ENCODE measurements at regions not wholly inside any gene's neighbourhood (a gene's known extent, or its start where the extent isn't known, plus 50 kb on each side); places are given as distances from the start of the nearest gene placed in this dataset.
"Not testable (repeated sequence)": the region's sequence is repeated elsewhere in the genome, so short reads cannot be mapped to it uniquely, and the experiment has no call there.

DNA sequence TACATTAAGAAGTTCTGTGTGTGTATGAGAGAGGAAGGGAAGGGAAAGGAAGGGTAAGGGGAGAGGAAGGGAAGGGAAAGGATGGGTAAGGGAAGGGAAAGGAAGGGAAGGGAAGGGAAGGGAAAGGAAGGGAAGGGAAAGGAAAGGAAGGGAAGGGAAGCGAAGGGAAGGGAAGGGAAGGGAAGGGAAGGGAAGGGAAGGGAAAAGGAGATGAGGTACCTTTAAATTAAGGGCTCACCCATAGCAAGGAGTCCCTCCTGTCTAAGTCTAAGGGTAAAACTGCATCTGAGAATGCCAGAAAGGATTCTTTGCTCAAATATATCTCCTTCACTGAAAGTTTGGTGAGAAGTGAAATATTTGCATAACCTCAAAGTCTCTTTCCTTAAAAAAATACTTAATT is 572.1 kb upstream of the ADAMTS9 start:
- in situ Hi-C loops (cut with MboI; ENCODE audit: low pct_unique_long_range_greater_than_20kb in 2 of 9, low sequenced_read_pairs in 9 of 9, unreplicated experiment in 9 of 9) = no loop called here
- Histone ChIP-seq H3K4me3 (no peak overlapping the region), H3K4me1 (replicated peaks in 1 of 2) (no peaks in the 10 kb centered on the region), H3K27ac (no peak overlapping the region)
- ATAC-seq (replicated peaks in 6 of 8) = no peak
- no CpG with 5 or more reads among the region's 1 CpG for WGBS, 10 experiments

DNA sequence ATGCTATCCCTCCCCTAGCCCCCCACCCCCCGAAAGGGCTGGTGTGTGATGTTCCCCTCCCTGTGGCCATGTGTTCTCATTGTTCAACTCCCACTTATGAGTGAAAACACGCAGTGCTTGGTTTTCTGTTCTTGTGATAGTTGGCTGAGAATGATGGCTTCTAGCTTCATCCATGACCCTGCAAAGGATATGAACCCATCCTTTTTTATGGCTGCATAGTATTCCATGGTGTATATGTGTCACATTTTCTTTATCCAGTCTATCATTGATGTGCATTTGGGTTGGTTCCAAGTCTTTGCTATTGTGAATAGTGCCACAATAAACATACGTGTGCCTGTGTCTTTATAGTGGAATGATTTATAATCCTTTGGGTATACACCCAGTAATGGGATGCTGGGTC is 565.1 kb upstream of the ADAMTS9 start:
- WGBS, 10 experiments = 37 to 100% (median 94%) methylated on average over 2 of the region's 3 CpGs; no CpG with 5 or more reads in 7 of the 10 experiments

DNA sequence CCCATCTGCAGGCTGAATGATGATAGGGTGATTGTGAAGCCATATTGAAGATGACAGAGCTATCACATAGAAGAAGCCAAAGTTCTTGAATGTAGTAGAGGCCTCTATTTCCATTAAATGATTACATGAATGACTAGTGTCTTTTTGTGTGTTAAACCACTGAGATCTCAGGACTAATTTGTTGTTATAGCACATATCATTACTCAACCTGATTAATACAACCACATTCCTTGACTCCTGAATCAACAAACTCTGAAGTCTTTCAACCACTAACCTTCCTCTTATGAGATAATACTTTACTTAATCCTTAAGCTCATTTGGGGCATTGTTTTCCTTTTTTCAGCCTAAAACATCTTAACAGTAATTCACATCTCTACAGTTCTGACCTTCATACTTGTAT is 564.5 kb upstream of the ADAMTS9 start:
- Histone ChIP-seq H3K4me1 (replicated peaks in 1 of 2) (peaks cover 0 to 2% of the 10 kb centered on the region in 2 donors), H3K4me3 (no peak overlapping the region), H3K27ac (no peak overlapping the region)
- in situ Hi-C loops (cut with MboI; ENCODE audit: low pct_unique_long_range_greater_than_20kb in 2 of 9, low sequenced_read_pairs in 9 of 9, unreplicated experiment in 9 of 9) = no loop called here
- no peak for ATAC-seq (replicated peaks in 6 of 8)

More for the DNA sequence above, 565.1 kb upstream of the ADAMTS9 start:
- in situ Hi-C loops (cut with MboI; ENCODE audit: low pct_unique_long_range_greater_than_20kb in 2 of 9, low sequenced_read_pairs in 9 of 9, unreplicated experiment in 9 of 9); H3K27ac ChIP-seq; ATAC-seq (replicated peaks in 6 of 8); H3K4me1 ChIP-seq (replicated peaks in 1 of 2); H3K4me3 ChIP-seq: not testable (repeated sequence)

DNA sequence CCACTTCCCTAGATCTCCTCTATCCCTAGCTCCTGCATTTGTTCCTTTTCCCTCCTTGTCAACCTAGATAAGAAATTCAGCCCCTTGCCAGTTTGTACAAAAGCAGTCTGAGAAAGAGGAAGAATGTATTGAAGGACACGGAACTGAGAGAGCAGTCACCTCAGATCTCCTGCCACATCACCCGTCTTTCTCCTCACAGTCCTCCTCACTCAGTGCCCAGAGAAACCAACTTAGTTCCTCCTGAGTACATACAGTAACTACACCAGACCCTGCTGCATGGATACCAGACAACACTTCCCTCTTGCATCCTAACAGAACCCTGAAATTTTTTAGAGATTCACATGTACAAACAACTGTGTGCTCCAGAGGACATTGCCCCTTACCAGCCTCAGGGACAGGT is 563.6 kb upstream of the ADAMTS9 start:
- WGBS, 10 experiments = 20 to 100% (median 62%) methylated on average over 1 to 2 of the region's 2 CpGs; no CpG with 5 or more reads in 4 of the 10 experiments

DNA sequence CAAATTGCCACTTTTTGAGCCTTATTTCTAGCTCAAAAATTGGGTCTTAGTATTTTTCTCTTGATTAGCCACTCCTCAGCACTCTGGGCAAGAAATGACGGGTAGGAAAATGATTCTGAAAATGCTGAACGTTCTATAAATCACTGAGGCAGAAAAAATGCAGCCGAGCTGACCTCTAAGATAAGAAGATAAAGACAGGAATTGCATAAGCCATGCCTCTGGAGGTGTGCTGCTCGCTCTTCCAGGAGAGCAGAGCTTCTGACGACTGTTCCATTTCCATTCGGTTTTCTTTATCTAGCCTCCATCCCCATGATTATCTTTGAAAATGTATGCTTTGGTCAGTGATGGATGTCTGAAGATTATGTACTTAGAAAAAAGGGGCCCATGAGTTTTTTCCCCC is 558.8 kb upstream of the ADAMTS9 start:
- Histone ChIP-seq H3K4me1 (replicated peaks in 1 of 2) (peaks cover 5 to 15% of the 10 kb centered on the region in 2 donors), H3K4me3 (no peak overlapping the region), H3K27ac (no peak overlapping the region)
- in situ Hi-C loops (cut with MboI; ENCODE audit: low pct_unique_long_range_greater_than_20kb in 2 of 9, low sequenced_read_pairs in 9 of 9, unreplicated experiment in 9 of 9) = loop anchor here in 2 of 9 experiments (25.0 kb wide), 1 partner anchor 709 kb away; no protein-coding TSS in a partner anchor
- WGBS, 10 experiments = 21 to 85% (median 65%) methylated on average over 2 to 6 of the region's 6 CpGs; no CpG with 5 or more reads in 2 of the 10 experiments
- peak in 3 of 8 experiments; percentile 27 to 32 (median 31) for ATAC-seq (replicated peaks in 6 of 8)

More for the DNA sequence above, 563.6 kb upstream of the ADAMTS9 start:
- Histone ChIP-seq H3K4me3 (no peak overlapping the region), H3K4me1 (replicated peaks in 1 of 2) (peaks cover 4 to 8% of the 10 kb centered on the region in 2 donors), H3K27ac (no peak overlapping the region)
- in situ Hi-C loops (cut with MboI; ENCODE audit: low pct_unique_long_range_greater_than_20kb in 2 of 9, low sequenced_read_pairs in 9 of 9, unreplicated experiment in 9 of 9) = no loop called here
- no peak for ATAC-seq (replicated peaks in 6 of 8)

DNA sequence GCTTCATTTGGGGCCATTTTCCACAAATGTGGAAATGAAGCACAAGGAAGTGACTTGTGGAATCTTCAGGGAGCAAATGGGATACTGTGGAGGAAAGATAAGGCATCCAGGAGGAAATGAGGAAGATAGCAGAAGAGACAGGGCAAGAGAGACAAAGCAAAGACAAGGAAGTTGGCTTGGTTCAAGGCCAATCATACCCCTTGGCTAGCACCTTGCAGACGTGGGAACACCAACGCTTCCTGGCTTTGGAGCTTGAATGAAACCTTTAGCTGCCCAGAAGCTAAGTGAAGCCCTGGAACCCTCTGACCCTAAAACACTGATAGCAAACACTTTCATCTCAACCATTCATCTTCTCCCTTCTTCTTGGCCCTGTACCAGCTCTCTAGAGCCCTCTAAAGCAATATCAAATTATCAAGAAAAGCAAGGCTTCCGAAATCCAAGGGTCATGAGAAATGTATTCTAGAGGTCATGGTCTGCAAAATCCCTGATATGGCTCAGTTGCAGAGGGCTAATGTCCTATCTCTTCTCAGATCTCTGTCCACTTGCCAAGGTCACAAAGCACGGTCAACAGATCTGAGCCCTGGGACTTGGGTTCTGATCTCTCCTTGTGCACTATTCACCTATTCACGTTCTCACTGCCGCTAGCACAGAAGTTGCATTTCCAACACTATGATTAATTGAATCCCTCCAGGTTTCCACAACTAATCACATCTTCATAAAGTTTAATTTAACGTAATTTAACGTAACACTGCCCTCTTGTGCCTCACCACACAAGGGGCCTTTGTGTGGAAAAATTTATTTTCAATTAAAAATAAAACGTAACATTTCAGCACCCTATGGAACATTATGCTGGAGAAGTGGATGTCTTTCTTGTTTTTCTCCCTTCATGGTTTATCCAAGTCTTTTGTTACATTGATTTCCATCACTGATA is 557.6 kb upstream of the ADAMTS9 start:
- WGBS, 10 experiments = 17 to 100% (median 84%) methylated on average over 2 to 9 of the region's 9 CpGs
- H3K4me3 ChIP-seq = no peak overlapping the region
- in situ Hi-C loops (cut with MboI; ENCODE audit: low pct_unique_long_range_greater_than_20kb in 2 of 9, low sequenced_read_pairs in 9 of 9, unreplicated experiment in 9 of 9) = loop anchor here in 2 of 9 experiments (25.0 kb wide), 1 partner anchor 708 kb away; no protein-coding TSS in a partner anchor
- H3K4me1 ChIP-seq (replicated peaks in 1 of 2) = peaks cover 5 to 15% of the 10 kb centered on the region in 2 donors
- ATAC-seq (replicated peaks in 6 of 8) = peak in 3 of 8 experiments; percentile 41 to 65 (median 48)
- no peak overlapping the region for H3K27ac ChIP-seq

DNA sequence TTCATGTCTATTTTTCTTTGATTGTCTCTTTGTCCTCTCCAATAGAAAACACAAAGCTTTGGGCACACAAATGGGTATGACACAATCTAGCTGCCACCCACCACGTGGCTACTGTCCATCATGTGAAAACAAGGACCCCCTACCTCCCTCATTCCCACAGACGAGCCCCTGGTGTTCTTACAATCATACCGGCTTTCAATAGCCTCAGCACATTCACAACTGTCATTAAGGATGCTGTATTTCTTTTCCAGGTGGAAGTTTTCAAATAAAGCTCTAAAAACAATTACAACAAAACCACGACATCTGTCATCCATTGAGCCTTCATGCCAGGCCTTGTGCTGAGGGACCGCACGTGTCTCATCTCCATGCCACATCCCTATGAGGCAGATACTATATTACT is 552.6 kb upstream of the ADAMTS9 start:
- peak in 1 of 8 experiments; percentile 15 for ATAC-seq (replicated peaks in 6 of 8)
- no peak overlapping the region for H3K27ac ChIP-seq
- no peaks in the 10 kb centered on the region for H3K4me1 ChIP-seq (replicated peaks in 1 of 2)
- in situ Hi-C loops (cut with MboI; ENCODE audit: low pct_unique_long_range_greater_than_20kb in 2 of 9, low sequenced_read_pairs in 9 of 9, unreplicated experiment in 9 of 9) = loop anchor here in 2 of 9 experiments (25.0 kb wide), 1 partner anchor 703 kb away; no protein-coding TSS in a partner anchor
- WGBS, 10 experiments = 8 to 84% (median 59%) methylated on average over 2 to 6 of the region's 6 CpGs
- no peak overlapping the region for H3K4me3 ChIP-seq

DNA sequence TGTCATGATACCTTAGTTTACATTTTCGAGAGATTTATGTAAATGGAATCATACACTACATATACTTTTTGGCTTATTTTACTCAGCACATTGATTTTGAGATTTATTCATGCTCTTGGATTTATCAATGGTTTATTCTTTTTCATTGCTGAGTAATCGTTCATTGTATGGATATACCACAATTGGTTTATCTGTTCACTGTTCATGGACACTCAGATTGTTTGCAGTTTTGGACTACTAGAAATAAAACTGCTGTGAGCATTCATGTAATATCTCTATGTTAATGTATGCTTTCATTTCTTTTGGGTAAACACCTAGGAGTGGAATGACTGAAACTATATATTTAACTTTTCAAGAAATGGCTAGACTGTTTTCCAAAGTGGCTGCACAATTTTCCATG is 550.9 kb upstream of the ADAMTS9 start:
- no peak for ATAC-seq (replicated peaks in 6 of 8)
- no peak overlapping the region for H3K4me3 ChIP-seq
- in situ Hi-C loops (cut with MboI; ENCODE audit: low pct_unique_long_range_greater_than_20kb in 2 of 9, low sequenced_read_pairs in 9 of 9, unreplicated experiment in 9 of 9) = loop anchor here in 2 of 9 experiments (25.0 kb wide), 1 partner anchor 701 kb away; no protein-coding TSS in a partner anchor
- H3K4me1 ChIP-seq (replicated peaks in 1 of 2) = no peaks in the 10 kb centered on the region
- WGBS, 10 experiments = 10 to 100% (median 71%) methylated on average over 1 to 2 of the region's 2 CpGs
- H3K27ac ChIP-seq = no peak overlapping the region

DNA sequence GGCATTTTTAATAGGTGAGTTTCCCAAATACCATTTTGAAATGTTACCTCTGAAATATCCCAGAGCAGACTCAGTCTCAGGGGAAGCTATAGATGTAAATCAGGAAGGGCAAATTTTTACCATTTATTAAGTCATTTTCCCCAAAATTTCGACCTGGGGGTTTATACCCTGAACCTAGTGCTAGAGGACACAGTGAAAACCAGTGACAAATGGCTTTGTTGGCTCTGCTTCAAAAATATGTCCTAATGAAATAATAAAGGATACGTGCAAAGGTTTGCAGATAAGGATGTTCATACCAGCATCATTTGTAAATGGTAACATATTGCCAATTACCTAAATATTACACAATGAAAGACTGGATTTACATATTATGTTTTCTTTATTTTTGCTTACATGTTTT is 546.7 kb upstream of the ADAMTS9 start:
- H3K27ac ChIP-seq = no peak overlapping the region
- in situ Hi-C loops (cut with MboI; ENCODE audit: low pct_unique_long_range_greater_than_20kb in 2 of 9, low sequenced_read_pairs in 9 of 9, unreplicated experiment in 9 of 9) = loop anchor here in 2 of 9 experiments (25.0 kb wide), 1 partner anchor 697 kb away; no protein-coding TSS in a partner anchor
- no peak overlapping the region for H3K4me3 ChIP-seq
- no peak for ATAC-seq (replicated peaks in 6 of 8)
- WGBS, 10 experiments = 4 to 100% (median 55%) methylated on average over 1 to 2 of the region's 2 CpGs; no CpG with 5 or more reads in 2 of the 10 experiments
- H3K4me1 ChIP-seq (replicated peaks in 1 of 2) = peaks cover 20 to 26% of the 10 kb centered on the region in 2 donors

DNA sequence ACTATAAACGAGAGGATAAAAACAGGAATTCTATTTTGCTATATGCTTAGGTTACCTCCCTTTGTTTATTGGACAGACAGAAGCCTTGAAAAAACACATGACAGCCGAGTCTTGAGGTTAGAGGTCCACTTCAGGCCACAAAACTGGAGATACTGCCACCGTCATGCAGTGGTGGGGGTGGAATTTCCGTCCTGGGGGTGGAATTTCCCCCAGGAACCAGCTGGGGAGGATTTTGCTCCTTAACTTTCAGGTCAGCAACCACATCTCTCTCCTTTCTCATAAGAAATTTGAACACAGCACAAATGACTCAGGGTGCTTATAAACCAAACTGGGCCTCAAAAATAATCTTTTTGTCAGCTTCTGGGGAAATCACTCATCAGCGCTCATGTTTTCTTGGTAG is 545.8 kb upstream of the ADAMTS9 start:
- 65 to 100% (median 85%) methylated on average over 1 to 5 of the region's 5 CpGs for WGBS, 10 experiments
- H3K27ac ChIP-seq = no peak overlapping the region
- no peak overlapping the region for H3K4me3 ChIP-seq
- peaks cover 20 to 32% of the 10 kb centered on the region in 2 donors for H3K4me1 ChIP-seq (replicated peaks in 1 of 2)
- no peak for ATAC-seq (replicated peaks in 6 of 8)
- in situ Hi-C loops (cut with MboI; ENCODE audit: low pct_unique_long_range_greater_than_20kb in 2 of 9, low sequenced_read_pairs in 9 of 9, unreplicated experiment in 9 of 9) = loop anchor here in 2 of 9 experiments (25.0 kb wide), 1 partner anchor 696 kb away; no protein-coding TSS in a partner anchor

DNA sequence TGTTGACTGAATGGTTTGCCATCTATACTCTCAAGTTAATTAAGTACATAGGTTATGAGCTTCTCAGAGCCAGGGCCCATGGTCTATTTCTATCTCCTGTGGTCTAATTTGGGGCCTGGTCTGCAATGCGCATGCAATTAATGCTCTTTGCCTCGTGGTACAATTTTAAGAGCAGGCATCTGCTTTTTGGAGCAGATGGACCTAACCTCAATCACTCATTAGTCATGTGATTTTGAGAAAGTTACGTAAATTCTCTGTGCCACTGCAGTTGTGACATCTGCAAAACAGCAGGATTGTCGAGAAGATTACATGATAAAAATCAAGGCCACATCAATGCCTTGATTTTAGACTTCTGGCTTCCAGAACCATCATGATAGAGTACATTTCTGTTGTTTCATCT is 543.7 kb upstream of the ADAMTS9 start:
- peak overlapping the region in 1 of 2 donors; percentile 17 for H3K27ac ChIP-seq
- H3K4me3 ChIP-seq = no peak overlapping the region
- in situ Hi-C loops (cut with MboI; ENCODE audit: low pct_unique_long_range_greater_than_20kb in 2 of 9, low sequenced_read_pairs in 9 of 9, unreplicated experiment in 9 of 9) = loop anchor here in 2 of 9 experiments (25.0 kb wide), 1 partner anchor 694 kb away; no protein-coding TSS in a partner anchor
- ATAC-seq (replicated peaks in 6 of 8) = peak in 2 of 8 experiments; percentile 7 to 10
- 33 to 100% (median 57%) methylated on average over 1 to 4 of the region's 4 CpGs; no CpG with 5 or more reads in 3 of the 10 experiments for WGBS, 10 experiments
- peaks cover 20 to 33% of the 10 kb centered on the region in 2 donors for H3K4me1 ChIP-seq (replicated peaks in 1 of 2)

DNA sequence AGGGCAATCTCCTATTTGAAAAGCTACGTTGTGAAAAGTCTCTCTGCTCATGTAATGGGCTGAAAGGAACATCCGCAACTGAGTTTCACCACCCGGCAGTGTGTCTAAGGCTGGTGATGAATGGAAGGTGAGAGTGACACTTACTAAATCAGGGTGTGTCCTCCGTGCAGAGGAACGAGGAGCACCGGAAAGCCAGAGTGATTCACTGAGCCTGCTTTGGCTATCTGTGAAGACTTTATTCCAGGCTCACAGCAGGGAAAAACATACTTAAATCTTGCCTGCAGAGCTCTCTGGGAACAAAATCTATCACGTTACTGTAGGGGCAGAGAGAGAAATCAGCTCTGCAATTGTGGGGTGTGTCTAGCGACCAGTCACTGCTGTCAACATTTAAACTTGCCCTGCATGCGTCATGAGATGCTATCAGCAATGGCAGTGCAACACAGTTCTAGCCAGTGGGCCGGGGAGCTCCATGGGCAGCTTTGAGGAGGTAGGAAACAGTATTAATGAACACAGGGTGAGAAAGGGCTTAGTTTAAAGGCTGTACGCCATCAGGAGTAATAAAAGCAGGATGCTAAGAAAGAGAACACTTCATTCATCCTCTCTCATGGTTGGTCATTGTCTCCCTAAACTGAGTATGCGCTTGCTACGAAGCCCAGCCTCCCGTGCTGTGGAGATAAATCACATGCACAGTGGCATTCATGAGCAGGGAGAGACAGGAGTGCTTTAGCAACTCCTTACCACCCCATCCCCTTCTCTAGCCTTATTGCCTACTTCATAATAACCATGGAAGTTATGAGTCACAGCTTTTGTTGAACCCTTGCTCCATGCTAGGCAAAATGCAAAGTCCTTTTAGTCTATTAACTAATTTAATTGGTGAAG is 542.7 kb upstream of the ADAMTS9 start:
- peaks cover 20 to 33% of the 10 kb centered on the region in 2 donors for H3K4me1 ChIP-seq (replicated peaks in 1 of 2)
- no peak overlapping the region for H3K4me3 ChIP-seq
- in situ Hi-C loops (cut with MboI; ENCODE audit: low pct_unique_long_range_greater_than_20kb in 2 of 9, low sequenced_read_pairs in 9 of 9, unreplicated experiment in 9 of 9) = loop anchor here in 2 of 9 experiments (25.0 kb wide), 1 partner anchor 693 kb away; no protein-coding TSS in a partner anchor
- no peak overlapping the region for H3K27ac ChIP-seq
- 10 to 86% (median 59%) methylated on average over 2 to 11 of the region's 14 CpGs; no CpG with 5 or more reads in 1 of the 10 experiments for WGBS, 10 experiments
- peak in 6 of 8 experiments; percentile 52 to 93 (median 87) for ATAC-seq (replicated peaks in 6 of 8)
